Muscle of arm (tissue), 1 donor: ENCODE measurements at regions not wholly inside any gene's neighbourhood (a gene's known extent, or its start where the extent isn't known, plus 50 kb on each side); places are given as distances from the start of the nearest gene placed in this dataset.

Experiments used
- DNase-seq: peaks from one replicate; pipeline ENCODE4 v3.0.0-alpha.2; 2013

- no peak for DNase-seq
Measured at GRCh38 chr13:95497381-95497807, 55.1 kb upstream of the CLDN10 start.

DNA sequence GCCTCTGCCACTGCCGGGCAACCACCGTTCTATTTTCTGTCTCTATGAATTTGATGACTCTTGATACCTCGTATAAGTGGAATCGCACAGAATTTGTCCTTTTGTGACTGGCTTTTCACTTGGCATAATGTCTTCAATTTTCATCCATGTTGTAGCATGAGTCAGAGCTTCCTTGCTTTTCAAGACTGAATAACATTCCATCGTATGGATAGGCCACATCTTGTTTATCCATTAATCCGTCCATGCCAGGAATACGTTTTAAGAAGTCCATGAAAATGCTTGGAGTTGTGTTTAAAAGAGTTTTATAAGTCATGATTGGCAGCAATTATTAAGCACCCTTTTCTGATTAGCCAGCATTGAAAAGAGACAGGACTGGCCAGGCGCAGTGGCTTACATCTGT, 53.6 kb upstream of the CLDN10 start:
- DNase-seq = no peak

DNA sequence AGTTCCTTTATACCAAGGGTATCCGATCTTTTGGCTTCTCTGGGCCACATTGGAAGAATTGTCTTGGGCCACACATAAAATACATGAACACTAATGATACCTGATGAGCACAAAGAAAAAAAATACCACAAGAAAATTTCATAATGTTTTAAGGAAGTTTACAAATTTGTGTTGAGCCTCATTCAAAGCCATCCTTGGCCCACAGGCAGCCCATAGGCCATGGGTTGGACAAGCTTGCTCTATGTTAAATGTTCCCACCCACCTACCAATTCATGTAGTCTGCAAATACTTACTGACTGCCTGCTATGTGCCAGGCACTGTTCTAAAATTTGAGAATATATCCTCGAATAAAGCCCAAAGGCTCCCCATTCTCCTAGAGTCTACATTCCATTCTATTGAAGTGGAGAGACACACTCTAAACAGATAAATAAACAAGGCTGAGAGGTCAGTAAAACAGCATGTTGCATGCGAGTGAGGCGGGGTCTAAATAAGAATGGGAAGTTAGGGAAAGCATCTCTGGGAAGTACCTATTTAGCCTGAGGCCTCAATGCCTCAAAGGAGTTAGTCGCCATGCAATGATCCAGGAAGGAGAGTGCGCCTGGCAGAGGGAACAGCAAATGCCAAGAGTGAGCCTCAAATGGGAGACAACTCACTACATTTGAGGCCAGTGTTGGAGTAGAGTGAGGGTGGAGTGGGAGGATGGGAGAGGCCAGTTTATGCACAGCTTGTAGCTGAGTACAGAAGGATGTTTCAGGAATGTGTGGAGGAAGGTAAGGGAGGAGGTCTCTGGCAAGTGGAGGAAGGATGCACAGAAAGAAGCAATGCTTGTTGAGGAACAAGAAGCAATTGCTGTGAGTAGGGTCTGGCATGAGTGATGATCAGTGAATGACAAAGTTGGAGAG, 52.5 kb upstream of the CLDN10 start:
- DNase-seq = no peak

DNA sequence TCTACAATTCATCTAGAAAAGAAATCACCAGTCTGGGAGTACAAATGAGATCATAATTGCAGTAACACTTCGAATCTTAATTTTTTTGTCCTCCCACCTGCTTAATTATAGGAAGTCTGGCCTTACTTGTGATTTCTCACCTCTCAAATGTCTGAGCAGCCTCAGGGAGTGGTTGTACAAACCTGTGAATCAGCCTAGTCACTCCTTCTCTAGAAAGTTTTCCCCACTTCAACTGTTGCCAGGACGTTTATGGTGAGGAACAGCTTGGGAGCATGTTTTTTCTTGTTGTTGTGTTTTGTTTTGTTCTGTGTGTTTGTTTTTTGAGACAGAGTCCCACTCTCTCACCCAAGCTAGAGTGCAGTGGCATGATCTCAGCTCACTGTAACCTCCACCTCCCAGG, 50.3 kb upstream of the CLDN10 start:
- DNase-seq = no peak
